HG03095 (cell line): ENCODE measurements at regions not wholly inside any gene's neighbourhood (a gene's known extent, or its start where the extent isn't known, plus 50 kb on each side); places are given as distances from the start of the nearest gene placed in this dataset.
"Not testable (repeated sequence)": the region's sequence is repeated elsewhere in the genome, so short reads cannot be mapped to it uniquely, and the experiment has no call there.

Source experiments
- ATAC-seq: cut with Tn5 transposase; IDR thresholded peaks from one replicate; pipeline ENCODE4 v1.9.1; 2021; ENCODE audit warnings: moderate library complexity; ENCODE audit not compliant: unreplicated experiment

- ATAC-seq, result peak; percentile 100
Measured at GRCh38 chr14:99995700-99996356, 69.4 kb upstream of the EVL start.

- ATAC-seq, result no peak
Measured at GRCh38 chr14:99996951-99997571, 68.2 kb upstream of the EVL start.

- ATAC-seq, result not testable (repeated sequence)
Measured at GRCh38 chr14:100000398-100000797, 64.8 kb upstream of the EVL start.

GRCh38 chr14:100004392-100004791, 60.8 kb upstream of the EVL start:
- no peak for ATAC-seq

GRCh38 chr14:100007254-100007653, 58.0 kb upstream of the EVL start:
- ATAC-seq, result no peak

- ATAC-seq, result not testable (repeated sequence)
Measured at GRCh38 chr14:100009802-100010201, 55.4 kb upstream of the EVL start.

- no peak for ATAC-seq
Measured at GRCh38 chr14:100010679-100011078, 54.5 kb upstream of the EVL start.

GRCh38 chr14:100011628-100012325, 53.4 kb upstream of the EVL start:
- no peak for ATAC-seq

GRCh38 chr14:100012478-100013327, 52.5 kb upstream of the EVL start:
- no peak for ATAC-seq

GRCh38 chr14:100015251-100015655, 50.0 kb upstream of the EVL start:
- ATAC-seq, result peak; percentile 87
